PC-9 (cell line): ENCODE measurements at regions not wholly inside any gene's neighbourhood (a gene's known extent, or its start where the extent isn't known, plus 50 kb on each side); places are given as distances from the start of the nearest gene placed in this dataset.

Experiments used
- BruUV-seq: library from RNA; stranded (reverse); fragments of 400-500 nt; replicated peaks from 2 replicates; lab custom pipeline; 2021; lab: Mats Ljungman, UMichigan
- CTCF ChIA-PET: fragments of 300-600 bp; sonication (Branson Sonifier 250); formaldehyde crosslinking; loops from one replicate; lab custom pipeline; 2022; ENCODE audit warnings: antibody characterized with exemption; lab: Charles Lee
- POLR2A ChIA-PET: fragments of 300-600 bp; sonication (Branson Sonifier 250); formaldehyde crosslinking; loops from one replicate; lab custom pipeline; 2022; ENCODE audit warnings: antibody characterized with exemption; ENCODE audit not compliant: unreplicated experiment; lab: Charles Lee
- DNase-seq, 2 experiments: peaks; one replicate each; pipeline versions ENCODE4 v3.0.0 to v3.0.0-alpha.2; 2015 to 2022; ENCODE audit warnings: mixed read lengths in 1 of 2
- H2AFZ ChIP-seq: fragments of 200-600 bp; sonication (generic); 2 replicates; pipeline ENCODE4 v1.8.1; 2017; ENCODE audit warnings: antibody characterized with exemption
- H3F3A ChIP-seq: fragments of 200-600 bp; sonication (generic); 2 replicates; pipeline ENCODE4 v1.8.1; 2017; ENCODE audit warnings: antibody characterized with exemption, mild to moderate bottlenecking, low read depth; ENCODE audit not compliant: insufficient read depth
- H3K27ac ChIP-seq: fragments of 200-600 bp; sonication (generic); 2 replicates; pipeline ENCODE4 v1.6.1; 2016; ENCODE audit warnings: mixed run types
- H3K27me3 ChIP-seq: fragments of 200-600 bp; sonication (generic); 2 replicates; pipeline ENCODE4 v1.6.1; 2016; ENCODE audit warnings: low read depth, mixed run types; ENCODE audit not compliant: insufficient read depth
- H3K36me3 ChIP-seq: fragments of 200-600 bp; sonication (generic); 2 replicates; pipeline ENCODE4 v1.6.1; 2016; ENCODE audit warnings: low read depth, mixed run types
- H3K4me1 ChIP-seq: fragments of 200-600 bp; sonication (generic); replicated peaks from 2 replicates; pipeline ENCODE4 v1.6.1; 2016; ENCODE audit warnings: mixed run types; ENCODE audit not compliant: insufficient read depth
- H3K4me2 ChIP-seq: fragments of 200-600 bp; sonication (generic); 2 replicates; pipeline ENCODE4 v1.6.1; 2017; ENCODE audit warnings: mixed run types
- H3K4me3 ChIP-seq: fragments of 200-600 bp; sonication (generic); 2 replicates; pipeline ENCODE4 v1.6.1; 2016; ENCODE audit warnings: mixed run types
- H3K79me2 ChIP-seq: fragments of 200-600 bp; sonication (generic); 2 replicates; pipeline ENCODE4 v1.6.1; 2017; ENCODE audit warnings: low read depth, mixed run types
- H3K9me2 ChIP-seq: fragments of 200-600 bp; sonication (generic); 2 replicates; pipeline ENCODE4 v1.8.1; 2017; ENCODE audit warnings: mild to moderate bottlenecking; ENCODE audit not compliant: insufficient read depth
- H3K9me3 ChIP-seq: fragments of 200-600 bp; sonication (generic); 2 replicates; pipeline ENCODE4 v1.8.1; 2016; ENCODE audit warnings: low read depth; ENCODE audit not compliant: insufficient read depth
- H4K20me1 ChIP-seq: fragments of 200-600 bp; sonication (generic); 2 replicates; pipeline ENCODE4 v1.8.1; 2017; ENCODE audit not compliant: insufficient read depth
- CTCF ChIP-seq: fragments of 200-600 bp; sonication (generic); conservative IDR thresholded peaks from 2 replicates; pipeline ENCODE4 v1.6.1; 2017; ENCODE audit warnings: mixed run types, antibody characterized with exemption, mild to moderate bottlenecking, moderate library complexity
- EZH2 ChIP-seq: fragments of 200-600 bp; sonication (generic); IDR thresholded peaks from 2 replicates; pipeline ENCODE4 v1.8.0; 2017; ENCODE audit warnings: antibody characterized with exemption, low read depth
- intact Hi-C: fragments of 100-400 bp; cut with micrococcal nuclease; formaldehyde crosslinking; loops from one replicate; pipeline ENCODE4 v1.10.0; 2022; ENCODE audit not compliant: unreplicated experiment

- BruUV-seq: no TSS peak
- ChIA-PET CTCF (no interaction called here), POLR2A (no interaction called here)
- Histone ChIP-seq H2AFZ (peak overlapping the region; percentile 55; the same call in 1 of the 2 replicates), H3K4me3 (no peak overlapping the region), H3K79me2 (no peaks in the 10 kb centered on the region), H3K9me3 (no peaks in the 10 kb centered on the region), H3K4me2 (no peak overlapping the region), H4K20me1 (no peaks in the 10 kb centered on the region), H3F3A (no peaks in the 10 kb centered on the region), H3K9me2 (no peaks in the 10 kb centered on the region), H3K36me3 (no peaks in the 10 kb centered on the region), H3K4me1 (no peaks in the 10 kb centered on the region), H3K27ac (no peak overlapping the region), H3K27me3 (no peaks in the 10 kb centered on the region)
- TF ChIP-seq EZH2 (no peak), CTCF (no peak)
- intact Hi-C loops: no loop called here
- no peak for DNase-seq
Measured at GRCh38 chr3:148433665-148434064, 264.0 kb upstream of the AGTR1 start.

GRCh38 chr3:148435534-148435933 is 262.2 kb upstream of the AGTR1 start:
- Histone ChIP-seq H3K79me2 (no peaks in the 10 kb centered on the region), H3K27me3 (no peaks in the 10 kb centered on the region), H2AFZ (no peak overlapping the region), H3K4me3 (no peak overlapping the region), H3K4me2 (no peak overlapping the region), H3K9me3 (no peaks in the 10 kb centered on the region), H3F3A (no peaks in the 10 kb centered on the region), H4K20me1 (no peaks in the 10 kb centered on the region), H3K27ac (no peak overlapping the region), H3K9me2 (no peaks in the 10 kb centered on the region), H3K36me3 (no peaks in the 10 kb centered on the region), H3K4me1 (no peaks in the 10 kb centered on the region)
- DNase-seq: no peak
- intact Hi-C loops: no loop called here
- no TSS peak for BruUV-seq
- POLR2A ChIA-PET: no interaction called here
- TF ChIP-seq CTCF: no peak
- no peak for TF ChIP-seq EZH2
- CTCF ChIA-PET: no interaction called here

GRCh38 chr3:148439254-148439822 is 258.4 kb upstream of the AGTR1 start:
- H4K20me1 ChIP-seq: no peaks in the 10 kb centered on the region
- TF ChIP-seq EZH2 (no peak), CTCF (no peak)
- intact Hi-C loops: no loop called here
- no peaks in the 10 kb centered on the region for H3K36me3 ChIP-seq
- ChIA-PET POLR2A (no interaction called here), CTCF (no interaction called here)
- H3K9me3 ChIP-seq: no peaks in the 10 kb centered on the region
- H3K79me2 ChIP-seq: no peaks in the 10 kb centered on the region
- H3K9me2 ChIP-seq: no peaks in the 10 kb centered on the region
- no peaks in the 10 kb centered on the region for H3K27me3 ChIP-seq
- no TSS peak for BruUV-seq
- H3K4me3 ChIP-seq: no peak overlapping the region
- no peak overlapping the region for H2AFZ ChIP-seq
- H3K4me2 ChIP-seq: no peak overlapping the region
- DNase-seq: no peak
- H3K4me1 ChIP-seq: no peaks in the 10 kb centered on the region
- no peak overlapping the region for H3K27ac ChIP-seq
- H3F3A ChIP-seq: no peaks in the 10 kb centered on the region
